Stimulated activated CD4-positive, alpha-beta T cell treated with anti-CD3 and anti-CD28 coated beads, Interleukin-2, amount 100 ng/mL, for 48 hours (primary cell): ENCODE measurements at regions not wholly inside any gene's neighbourhood (a gene's known extent, or its start where the extent isn't known, plus 50 kb on each side); places are given as distances from the start of the nearest gene placed in this dataset.

Experiments used
- DNase-seq, 2 donors: peaks; one replicate each; pipeline ENCODE4 v3.0.0-alpha.2; 2020

GRCh38 chr22:49380095-49380827 lies 447.4 kb downstream of the BRD1 start:
- DNase-seq = no peak

DNA sequence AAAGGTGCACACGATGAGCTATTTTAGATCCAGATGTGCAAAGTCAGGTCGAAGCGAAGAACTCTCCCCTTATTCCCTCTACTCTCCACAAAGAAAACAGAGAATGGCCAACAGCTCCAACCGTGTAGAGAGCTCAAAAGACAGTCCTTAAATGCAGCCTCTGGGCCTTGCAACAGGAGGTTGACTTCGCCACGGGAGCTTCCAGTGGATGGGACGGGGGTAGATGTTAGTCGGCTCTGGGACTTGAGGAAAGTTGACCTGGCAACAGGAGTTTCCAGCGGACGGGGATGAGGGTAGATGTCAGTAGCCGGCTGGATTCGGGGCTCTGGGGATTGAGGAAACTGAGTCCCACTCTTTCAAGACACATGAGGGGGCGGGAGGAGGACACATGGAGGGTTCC lies 450.4 kb downstream of the BRD1 start:
- DNase-seq = no peak

DNA sequence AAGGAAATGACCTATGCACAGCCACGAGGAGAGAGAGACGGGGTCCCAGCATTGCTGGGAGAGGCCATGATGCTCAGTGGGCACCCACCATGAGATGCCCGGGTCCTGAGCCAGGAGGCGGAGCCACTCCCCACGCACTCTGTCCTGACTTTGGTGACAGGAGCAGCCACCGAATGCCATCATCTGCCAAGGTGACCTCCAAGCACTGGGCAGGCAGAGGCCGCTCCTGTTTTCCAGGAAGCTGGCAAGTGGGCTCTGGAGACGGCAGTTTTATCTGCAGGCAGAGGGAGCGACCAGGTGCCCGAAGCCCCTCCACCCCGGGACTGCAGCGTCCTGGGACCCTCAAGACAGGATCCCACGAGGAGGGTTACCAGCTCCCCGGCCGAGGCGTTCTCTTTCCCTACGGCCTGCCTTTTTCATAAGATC lies 453.9 kb downstream of the BRD1 start:
- no peak for DNase-seq

DNA sequence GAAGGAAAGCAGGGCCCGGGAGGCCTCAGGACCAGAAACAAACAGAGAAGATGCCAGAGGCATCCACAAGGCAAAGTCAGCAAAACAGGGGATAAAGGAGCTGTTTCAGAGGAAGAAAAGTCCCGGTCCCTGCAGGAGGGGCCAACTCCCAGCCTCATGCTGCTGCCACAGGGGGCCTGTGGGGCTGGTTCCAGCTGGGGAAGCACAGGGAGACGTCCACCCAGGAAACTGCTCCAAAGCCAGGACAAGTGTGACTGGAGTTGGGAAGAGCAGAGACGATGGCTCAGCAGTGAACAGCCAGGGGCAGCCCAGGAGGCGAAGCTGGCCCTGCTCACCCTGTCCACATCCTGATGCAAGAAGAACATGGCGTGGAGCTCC lies 454.4 kb downstream of the BRD1 start:
- DNase-seq = no peak

DNA sequence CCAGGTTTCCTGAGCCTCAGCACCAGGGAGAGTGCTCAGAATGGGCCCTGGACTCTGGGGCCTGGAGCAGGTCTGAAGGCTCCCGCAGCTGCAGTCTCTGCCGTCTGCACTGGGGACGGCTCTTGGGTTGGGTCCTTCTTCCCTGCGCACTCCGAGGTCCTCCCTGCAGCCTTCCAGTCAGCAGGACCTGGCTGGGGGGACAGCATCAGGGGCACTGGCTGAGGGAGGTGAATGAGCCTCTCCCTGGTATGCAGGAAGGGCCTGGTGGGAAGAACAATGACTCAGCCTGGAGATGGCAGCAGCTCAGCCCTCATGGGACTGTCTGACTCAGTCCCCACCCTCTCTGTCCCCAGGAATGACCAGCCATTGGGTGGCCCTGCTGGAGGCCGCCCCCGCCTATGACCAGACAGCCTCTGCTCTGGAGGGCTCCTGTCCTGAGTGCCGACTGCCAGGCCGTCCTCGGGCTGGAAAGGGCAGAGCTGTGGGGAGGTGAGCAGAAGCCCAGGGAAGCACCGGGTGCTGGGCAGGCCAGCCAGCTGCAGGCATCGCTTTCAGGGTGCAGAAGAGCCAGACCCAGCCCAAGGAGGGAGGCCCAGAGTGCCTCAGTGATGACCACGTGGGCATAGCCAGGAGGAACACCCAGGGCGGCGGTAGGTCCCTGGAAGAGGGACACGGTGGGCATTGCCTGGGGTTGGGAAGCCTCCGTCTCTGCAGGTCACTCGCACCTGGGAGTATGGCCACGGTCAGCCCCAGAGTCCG lies 455.0 kb downstream of the BRD1 start:
- no peak for DNase-seq

DNA sequence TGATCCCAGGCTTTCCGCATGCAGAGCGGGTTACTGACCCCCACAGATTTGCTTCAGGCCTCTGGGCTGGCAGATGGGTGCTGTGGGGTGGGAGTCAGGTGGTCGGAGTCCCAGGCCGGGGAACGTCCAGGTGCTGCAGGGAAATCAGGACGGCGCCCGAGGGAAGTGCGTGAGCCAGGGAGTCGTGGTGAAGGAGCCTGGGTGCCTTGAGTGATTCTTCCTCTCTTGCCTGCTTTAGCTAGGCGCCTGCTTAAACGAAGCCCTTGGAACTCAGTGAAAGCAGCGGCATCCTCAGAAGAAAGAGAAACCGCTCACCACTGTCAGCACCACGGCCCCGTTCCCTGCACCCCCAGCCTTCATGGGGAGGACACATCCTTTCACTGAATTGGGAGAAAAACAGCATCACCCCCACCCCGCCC lies 455.6 kb downstream of the BRD1 start:
- no peak for DNase-seq

DNA sequence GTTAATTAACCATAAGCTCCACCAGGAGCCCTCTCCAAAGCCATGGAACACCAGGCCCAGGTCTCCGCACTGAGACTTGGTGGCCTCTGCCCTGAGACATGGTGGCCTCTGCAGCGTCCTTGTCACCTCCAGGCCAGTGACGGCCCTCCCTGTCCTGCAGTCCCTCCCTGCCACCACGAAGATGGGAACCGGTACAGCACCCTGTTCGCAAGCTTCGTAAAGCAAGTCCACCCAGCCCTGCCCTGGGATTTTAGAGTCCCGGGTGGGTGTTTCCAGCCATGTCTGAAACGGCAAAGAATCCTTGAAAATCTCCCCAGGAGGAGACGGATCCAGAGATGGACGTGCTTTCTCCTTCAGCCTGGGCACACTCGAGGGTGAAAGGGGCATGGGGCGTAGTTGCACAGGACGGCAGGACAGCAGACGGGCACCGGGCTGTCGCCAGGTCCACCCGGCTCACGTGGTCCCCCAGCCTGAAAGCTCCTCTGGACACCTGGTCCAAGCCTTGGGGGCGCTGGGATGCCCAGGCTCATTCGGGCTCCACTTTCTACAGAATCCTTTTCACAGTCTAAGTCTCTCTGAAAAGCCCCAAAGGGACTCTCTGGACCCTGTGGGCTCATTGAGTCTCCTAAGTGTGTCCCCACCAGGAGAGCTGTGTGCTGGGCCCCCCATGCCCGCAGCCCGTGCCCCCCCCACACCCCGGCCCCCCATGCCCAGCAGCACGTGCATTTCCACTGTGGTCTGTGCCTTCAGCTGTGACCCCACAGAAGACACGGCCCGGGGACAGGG lies 456.2 kb downstream of the BRD1 start:
- no peak for DNase-seq

DNA sequence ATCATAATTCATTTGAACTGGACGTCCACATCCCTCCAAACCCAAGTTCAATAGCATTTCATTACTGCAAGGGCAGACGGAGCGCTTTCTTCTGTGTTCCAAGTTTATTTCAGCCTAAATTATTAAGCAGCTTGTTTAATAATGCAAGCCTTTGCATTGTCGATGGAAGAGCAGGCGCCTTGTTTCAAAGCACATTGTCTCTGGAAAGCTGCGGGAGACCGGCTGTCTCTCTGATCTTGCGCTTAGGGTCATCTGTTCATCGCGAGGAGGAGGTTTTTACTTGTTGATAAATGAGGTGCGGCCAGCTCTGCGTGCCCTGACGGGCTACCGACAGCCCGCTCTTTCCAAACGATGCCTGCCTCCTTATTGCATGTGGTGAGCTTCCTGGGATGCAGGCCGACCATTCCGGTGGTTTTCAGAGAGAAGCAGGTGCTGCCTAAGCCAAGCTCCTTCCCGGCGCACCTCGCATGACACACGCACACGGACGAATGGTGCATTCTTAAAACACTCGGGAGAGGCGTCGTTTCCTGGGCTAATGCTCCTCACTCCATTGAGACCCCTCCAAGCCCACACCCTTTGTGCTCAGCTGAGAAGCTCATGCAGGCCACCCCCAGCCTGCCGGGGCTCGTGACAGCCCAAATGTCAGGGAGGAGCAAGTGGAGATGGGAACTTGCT lies 456.9 kb downstream of the BRD1 start:
- no peak for DNase-seq

DNA sequence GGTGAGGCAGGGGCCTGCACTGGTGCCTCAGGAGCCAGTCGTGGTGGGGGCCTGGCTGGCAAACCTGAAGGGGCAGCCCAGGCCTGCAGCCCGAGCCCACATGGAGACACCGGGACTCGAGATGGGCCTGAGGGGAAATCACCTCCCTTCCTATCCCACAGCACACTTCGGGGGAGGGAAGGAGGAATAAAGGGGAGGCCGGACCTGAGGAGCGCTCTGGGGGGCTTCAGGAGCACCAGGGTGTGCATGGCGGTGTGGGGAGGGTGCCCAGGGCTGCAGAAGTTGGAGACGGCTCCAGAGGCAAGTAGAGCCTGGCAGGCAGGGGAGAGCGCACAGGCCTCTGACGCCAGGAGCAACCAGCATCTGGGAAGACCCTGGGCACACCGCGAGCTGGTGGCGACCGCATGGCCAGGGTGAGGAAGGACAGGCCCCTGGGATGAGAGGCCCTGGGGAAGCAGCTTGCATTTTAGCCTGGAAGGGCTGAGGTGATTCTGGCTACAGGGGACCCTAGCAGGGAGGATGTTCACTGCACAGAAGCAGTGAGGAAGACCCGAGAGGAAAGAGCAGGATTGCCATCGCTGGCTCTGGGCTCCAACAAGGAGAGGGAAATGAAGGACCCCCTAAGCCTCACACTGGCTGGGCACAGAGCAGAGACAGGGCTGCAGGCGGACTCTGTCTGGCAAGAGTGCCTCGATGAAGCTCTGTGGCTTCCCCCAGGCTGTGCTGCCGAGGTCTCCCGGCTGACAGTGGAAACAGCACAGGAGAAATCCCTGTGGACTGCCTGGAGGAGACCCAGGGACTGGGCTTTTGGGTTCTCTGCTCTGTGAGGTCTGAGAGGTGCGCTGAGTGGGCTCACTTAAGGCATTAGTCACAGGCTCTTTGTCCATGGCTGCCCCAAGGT lies 457.7 kb downstream of the BRD1 start:
- DNase-seq = no peak

GRCh38 chr22:49368976-49369725 lies 458.5 kb downstream of the BRD1 start:
- DNase-seq = no peak

GRCh38 chr22:49368221-49368975 lies 459.3 kb downstream of the BRD1 start:
- no peak for DNase-seq

DNA sequence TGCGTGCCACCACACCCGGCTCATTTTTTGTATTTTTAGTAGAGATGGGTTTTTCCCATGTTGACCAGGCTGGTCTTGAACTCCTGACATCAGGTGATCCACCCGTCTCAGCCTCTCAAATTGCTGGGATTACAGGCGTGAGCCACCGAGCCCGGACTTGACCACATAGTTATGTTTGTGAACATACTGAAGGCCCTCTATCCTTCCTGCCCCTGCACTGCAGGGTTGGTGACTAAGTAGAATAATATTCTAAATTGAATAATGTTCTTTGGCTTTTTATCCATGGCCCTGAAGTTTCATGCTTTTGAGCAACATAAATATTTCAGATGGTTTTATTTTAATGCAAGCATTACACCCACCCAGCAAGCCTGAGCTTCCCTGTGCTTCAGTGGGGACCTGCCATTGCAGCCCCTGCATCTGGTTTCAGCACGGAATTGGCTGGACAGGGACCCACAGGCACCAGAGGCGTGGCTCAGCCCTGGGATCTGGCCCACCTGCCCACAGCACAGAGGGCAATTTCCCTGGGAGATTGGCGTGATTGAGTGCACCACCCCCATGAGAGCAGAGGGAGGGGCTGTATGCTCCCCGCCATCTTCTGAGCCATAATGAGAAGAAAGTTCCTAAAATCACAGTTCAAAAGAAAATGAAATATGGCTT lies 460.5 kb downstream of the BRD1 start:
- DNase-seq = no peak

DNA sequence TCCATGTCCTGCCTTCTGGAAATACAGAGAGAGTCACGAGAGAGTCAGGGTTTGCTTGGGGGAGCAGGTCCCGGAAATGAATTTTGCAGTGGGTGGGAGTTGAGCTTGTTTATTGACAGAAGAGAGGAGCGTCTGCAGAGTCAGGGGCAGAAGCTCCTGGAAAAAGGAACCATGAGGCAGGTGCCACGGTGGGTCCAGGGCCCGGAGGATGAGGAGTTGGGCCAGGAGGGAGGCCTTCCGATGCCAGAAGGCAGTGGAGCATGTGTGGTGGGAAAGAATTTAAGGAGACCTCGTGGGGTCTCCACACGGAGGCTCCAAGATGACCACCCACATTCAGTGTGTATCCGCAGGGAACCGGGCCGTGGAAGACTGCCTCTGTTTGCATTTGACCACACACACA lies 461.2 kb downstream of the BRD1 start:
- no peak for DNase-seq

- no peak for DNase-seq
Observed at GRCh38 chr22:49365910-49366309, 461.8 kb downstream of the BRD1 start.

- no peak for DNase-seq
Observed at GRCh38 chr22:49365191-49365837, 462.4 kb downstream of the BRD1 start.

DNA sequence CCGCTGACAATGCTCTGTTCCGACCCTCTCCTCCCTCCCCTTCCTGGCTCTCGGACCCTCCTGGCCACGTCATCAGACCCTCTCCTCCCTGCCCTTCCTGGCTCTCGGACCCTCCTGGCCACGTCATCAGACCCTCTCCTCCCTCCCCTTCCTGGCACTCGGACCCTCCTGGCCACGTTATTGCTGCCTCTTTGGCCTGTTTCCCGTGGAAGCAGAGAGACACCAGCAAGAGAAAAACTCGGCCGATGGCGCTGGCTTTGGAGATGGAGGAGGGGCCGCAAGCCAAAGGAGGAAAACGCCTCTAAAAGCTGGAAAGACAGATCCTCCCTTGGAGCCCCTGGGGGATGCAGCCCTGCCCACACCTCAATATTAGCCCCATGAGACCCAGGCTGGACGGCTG lies 463.3 kb downstream of the BRD1 start:
- DNase-seq = no peak

GRCh38 chr22:49363526-49364230 lies 464.0 kb downstream of the BRD1 start:
- DNase-seq = no peak

GRCh38 chr22:49362211-49362839 lies 465.3 kb downstream of the BRD1 start:
- no peak for DNase-seq
